HG02840 (cell line): ENCODE measurements at regions not wholly inside any gene's neighbourhood (a gene's known extent, or its start where the extent isn't known, plus 50 kb on each side); places are given as distances from the start of the nearest gene placed in this dataset.

ENCODE experiments used
- ATAC-seq: cut with Tn5 transposase; IDR thresholded peaks from one replicate; pipeline ENCODE4 v1.9.1; 2021; ENCODE audit warnings: mild to moderate bottlenecking, moderate library complexity, moderate number of reproducible peaks; ENCODE audit not compliant: unreplicated experiment, low FRiP score

- ATAC-seq, result no peak
Measured at GRCh38 chr7:15737601-15738000, 51.1 kb upstream of the MEOX2 start.
